MM.1S (cell line): ENCODE measurements at regions not wholly inside any gene's neighbourhood (a gene's known extent, or its start where the extent isn't known, plus 50 kb on each side); places are given as distances from the start of the nearest gene placed in this dataset.

Source experiments
- EZH2phosphoT487 ChIP-seq: fragments of 300-600 bp; sonication (generic); IDR thresholded peaks from 2 replicates; pipeline ENCODE4 v1.6.1; 2018; ENCODE audit warnings: antibody characterized with exemption, low read length
- TF ChIP-seq, protein P1 (sequence below): fragments of 300-600 bp; sonication (generic); IDR thresholded peaks from 2 replicates; pipeline ENCODE4 v1.5.1; 2016; ENCODE audit warnings: antibody characterized with exemption, low read length, mixed read lengths

DNA sequence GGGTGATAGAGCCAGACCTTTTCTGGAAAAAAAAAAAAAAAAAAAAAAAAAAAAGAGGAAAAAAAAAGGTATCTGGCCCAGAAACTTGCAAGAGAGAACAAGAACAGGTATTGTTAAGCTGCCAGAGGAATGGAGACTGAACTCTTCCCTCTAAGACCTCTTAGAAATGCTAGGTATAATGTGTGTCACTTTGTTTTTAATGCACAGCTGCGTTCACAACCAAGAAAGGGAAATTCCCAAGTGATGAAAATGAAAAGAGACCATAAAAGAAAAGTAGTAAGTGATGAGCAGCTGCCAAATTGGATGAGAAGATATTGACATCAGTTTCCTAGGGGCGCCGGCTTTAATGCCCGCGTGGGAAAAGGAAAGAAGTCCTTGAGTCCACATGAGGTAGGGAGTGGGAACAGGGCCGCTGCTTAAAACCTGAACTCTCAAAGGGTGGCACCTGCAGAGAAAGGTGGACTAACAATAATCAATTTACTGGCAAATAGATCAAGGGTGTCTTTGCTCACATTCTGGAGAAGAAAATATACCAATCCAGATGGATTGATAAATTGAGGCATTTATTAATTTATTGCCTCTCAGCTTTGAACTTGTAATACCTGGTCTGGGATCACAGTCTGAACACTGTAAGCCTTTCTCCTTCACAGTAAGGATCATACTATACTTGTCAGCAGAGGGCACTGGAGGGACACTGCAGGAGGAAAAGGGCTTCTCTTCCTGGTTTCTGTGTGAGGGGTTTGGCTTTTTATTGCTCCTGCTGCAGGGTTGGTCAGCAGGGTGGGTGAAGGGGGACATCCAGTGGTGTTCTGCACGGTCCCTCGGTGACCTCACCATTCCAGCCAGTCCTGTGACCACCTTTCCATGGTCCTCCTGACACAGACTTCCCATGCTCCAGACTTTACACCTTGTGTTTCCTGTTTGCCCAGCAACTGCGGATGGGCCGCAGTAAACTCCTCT lies 131.6 kb downstream of the AQP9 start:
- TF ChIP-seq, protein P1, sequence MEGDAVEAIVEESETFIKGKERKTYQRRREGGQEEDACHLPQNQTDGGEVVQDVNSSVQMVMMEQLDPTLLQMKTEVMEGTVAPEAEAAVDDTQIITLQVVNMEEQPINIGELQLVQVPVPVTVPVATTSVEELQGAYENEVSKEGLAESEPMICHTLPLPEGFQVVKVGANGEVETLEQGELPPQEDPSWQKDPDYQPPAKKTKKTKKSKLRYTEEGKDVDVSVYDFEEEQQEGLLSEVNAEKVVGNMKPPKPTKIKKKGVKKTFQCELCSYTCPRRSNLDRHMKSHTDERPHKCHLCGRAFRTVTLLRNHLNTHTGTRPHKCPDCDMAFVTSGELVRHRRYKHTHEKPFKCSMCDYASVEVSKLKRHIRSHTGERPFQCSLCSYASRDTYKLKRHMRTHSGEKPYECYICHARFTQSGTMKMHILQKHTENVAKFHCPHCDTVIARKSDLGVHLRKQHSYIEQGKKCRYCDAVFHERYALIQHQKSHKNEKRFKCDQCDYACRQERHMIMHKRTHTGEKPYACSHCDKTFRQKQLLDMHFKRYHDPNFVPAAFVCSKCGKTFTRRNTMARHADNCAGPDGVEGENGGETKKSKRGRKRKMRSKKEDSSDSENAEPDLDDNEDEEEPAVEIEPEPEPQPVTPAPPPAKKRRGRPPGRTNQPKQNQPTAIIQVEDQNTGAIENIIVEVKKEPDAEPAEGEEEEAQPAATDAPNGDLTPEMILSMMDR, result peak; percentile 88
- TF ChIP-seq EZH2phosphoT487, result no peak
